ENCODE measurements at regions not wholly inside any gene's neighbourhood (a gene's known extent, or its start where the extent isn't known, plus 50 kb on each side); places are given as distances from the start of the nearest gene placed in this dataset.

- H3K27ac ChIP-seq (ENCODE audit: low read depth, low read length): no peak overlapping the region
- H3K4me1 ChIP-seq (ENCODE audit: control insufficient read depth in 5 of 5, insufficient read depth in 5 of 5, low read length in 5 of 5): peaks cover 1 to 25% (median 16%) of the 10 kb centered on the region in 5 donors
- H3K4me3 ChIP-seq (ENCODE audit: low read depth in 1 of 5, low read length in 5 of 5): no peak overlapping the region
- no peaks in the 10 kb centered on the region for H3K9me3 ChIP-seq (ENCODE audit: control insufficient read depth in 5 of 5, low read length in 5 of 5)
- no peak overlapping the region for H3K9ac ChIP-seq (ENCODE audit: low read length in 5 of 5)
- no peaks in the 10 kb centered on the region for H3K36me3 ChIP-seq (ENCODE audit: control insufficient read depth in 5 of 5, insufficient read depth in 5 of 5, low read length in 5 of 5)
- no peaks in the 10 kb centered on the region for H3K27me3 ChIP-seq (ENCODE audit: control insufficient read depth in 5 of 5, insufficient read depth in 4 of 5, low read length in 5 of 5)
Measured at GRCh38 chr12:93977081-93977480, 171.3 kb upstream of the PLXNC1 start.

DNA sequence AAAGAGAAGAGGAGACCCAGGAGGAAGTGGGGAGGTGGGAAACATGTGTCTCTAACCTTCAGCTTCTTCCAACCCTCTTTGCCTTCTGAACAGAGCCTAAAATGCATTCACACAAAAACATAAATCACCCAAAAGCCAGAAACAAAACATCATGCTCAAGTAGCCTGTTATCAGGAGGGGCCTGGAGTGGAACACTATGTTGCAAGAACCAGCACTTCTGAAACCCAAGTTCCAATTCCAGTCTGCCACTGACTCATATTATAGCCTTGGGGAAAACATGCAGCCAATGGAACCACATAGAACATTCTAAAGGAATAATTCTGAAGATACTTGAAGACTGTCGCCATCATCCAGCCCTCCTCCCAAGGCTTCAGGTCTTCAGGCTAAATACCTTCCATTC is 169.8 kb upstream of the PLXNC1 start:
- H3K27me3 ChIP-seq (ENCODE audit: control insufficient read depth in 5 of 5, insufficient read depth in 4 of 5, low read length in 5 of 5): no peaks in the 10 kb centered on the region
- no peaks in the 10 kb centered on the region for H3K9me3 ChIP-seq (ENCODE audit: control insufficient read depth in 5 of 5, low read length in 5 of 5)
- H3K27ac ChIP-seq (ENCODE audit: low read depth, low read length): no peak overlapping the region
- no peak overlapping the region for H3K9ac ChIP-seq (ENCODE audit: low read length in 5 of 5)
- H3K4me3 ChIP-seq (ENCODE audit: low read depth in 1 of 5, low read length in 5 of 5): no peak overlapping the region
- H3K4me1 ChIP-seq (ENCODE audit: control insufficient read depth in 5 of 5, insufficient read depth in 5 of 5, low read length in 5 of 5): peaks cover 2 to 34% (median 21%) of the 10 kb centered on the region in 5 donors
- no peaks in the 10 kb centered on the region for H3K36me3 ChIP-seq (ENCODE audit: control insufficient read depth in 5 of 5, insufficient read depth in 5 of 5, low read length in 5 of 5)

DNA sequence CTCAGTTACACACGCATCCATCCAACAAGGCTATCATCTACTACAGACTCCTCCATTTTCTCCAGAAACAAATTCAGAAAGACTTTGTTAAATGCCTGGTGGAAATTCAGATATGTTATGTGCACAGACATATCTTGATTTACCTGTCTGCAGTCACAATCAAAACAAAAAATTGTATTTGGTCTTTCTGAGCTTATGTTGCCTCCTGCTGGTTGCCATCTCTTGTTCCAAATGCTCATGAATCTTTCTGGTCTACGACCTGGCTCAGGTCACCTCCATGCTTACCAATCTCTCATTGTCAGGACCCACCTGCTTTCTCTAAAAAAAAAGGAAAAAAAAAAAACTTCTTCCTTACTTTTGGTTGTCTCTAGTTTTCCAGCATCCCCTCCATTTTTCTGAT is 169.2 kb upstream of the PLXNC1 start:
- Histone ChIP-seq H3K4me3 (ENCODE audit: low read depth in 1 of 5, low read length in 5 of 5) (no peak overlapping the region), H3K9me3 (ENCODE audit: control insufficient read depth in 5 of 5, low read length in 5 of 5) (no peaks in the 10 kb centered on the region), H3K36me3 (ENCODE audit: control insufficient read depth in 5 of 5, insufficient read depth in 5 of 5, low read length in 5 of 5) (no peaks in the 10 kb centered on the region), H3K9ac (ENCODE audit: low read length in 5 of 5) (no peak overlapping the region), H3K27me3 (ENCODE audit: control insufficient read depth in 5 of 5, insufficient read depth in 4 of 5, low read length in 5 of 5) (no peaks in the 10 kb centered on the region), H3K4me1 (ENCODE audit: control insufficient read depth in 5 of 5, insufficient read depth in 5 of 5, low read length in 5 of 5) (peaks cover 2 to 34% (median 21%) of the 10 kb centered on the region in 5 donors), H3K27ac (ENCODE audit: low read depth, low read length) (no peak overlapping the region)

DNA sequence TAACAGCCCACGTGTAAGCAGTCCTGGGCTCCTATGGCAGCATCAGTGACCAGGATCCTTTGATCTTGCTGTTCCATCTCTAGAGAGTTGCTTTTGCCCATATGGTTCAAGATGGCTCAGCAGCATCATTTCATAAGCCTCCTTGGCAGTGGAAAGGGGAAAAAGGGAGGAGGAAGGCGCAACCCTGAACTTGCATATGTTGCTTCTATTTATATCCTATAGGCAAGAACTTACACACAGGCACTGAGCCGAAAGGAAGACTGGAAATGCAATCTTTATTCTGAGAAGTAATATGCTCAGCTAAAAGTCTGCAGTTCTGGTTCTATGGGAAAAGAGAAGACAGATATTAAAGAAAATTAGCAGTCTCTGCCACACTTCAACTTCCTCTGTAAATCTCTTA is 167.7 kb upstream of the PLXNC1 start:
- Histone ChIP-seq H3K9ac (ENCODE audit: low read length in 5 of 5) (no peak overlapping the region), H3K4me1 (ENCODE audit: control insufficient read depth in 5 of 5, insufficient read depth in 5 of 5, low read length in 5 of 5) (peaks cover 2 to 34% (median 21%) of the 10 kb centered on the region in 5 donors), H3K4me3 (ENCODE audit: low read depth in 1 of 5, low read length in 5 of 5) (no peak overlapping the region), H3K9me3 (ENCODE audit: control insufficient read depth in 5 of 5, low read length in 5 of 5) (no peaks in the 10 kb centered on the region), H3K27ac (ENCODE audit: low read depth, low read length) (no peak overlapping the region), H3K27me3 (ENCODE audit: control insufficient read depth in 5 of 5, insufficient read depth in 4 of 5, low read length in 5 of 5) (no peaks in the 10 kb centered on the region), H3K36me3 (ENCODE audit: control insufficient read depth in 5 of 5, insufficient read depth in 5 of 5, low read length in 5 of 5) (no peaks in the 10 kb centered on the region)

- no peak overlapping the region for H3K9ac ChIP-seq (ENCODE audit: low read length in 5 of 5)
- no peak overlapping the region for H3K27ac ChIP-seq (ENCODE audit: low read depth, low read length)
- H3K27me3 ChIP-seq (ENCODE audit: control insufficient read depth in 5 of 5, insufficient read depth in 4 of 5, low read length in 5 of 5): no peaks in the 10 kb centered on the region
- peaks cover 2 to 34% (median 21%) of the 10 kb centered on the region in 5 donors for H3K4me1 ChIP-seq (ENCODE audit: control insufficient read depth in 5 of 5, insufficient read depth in 5 of 5, low read length in 5 of 5)
- no peak overlapping the region for H3K4me3 ChIP-seq (ENCODE audit: low read depth in 1 of 5, low read length in 5 of 5)
- no peaks in the 10 kb centered on the region for H3K9me3 ChIP-seq (ENCODE audit: control insufficient read depth in 5 of 5, low read length in 5 of 5)
- H3K36me3 ChIP-seq (ENCODE audit: control insufficient read depth in 5 of 5, insufficient read depth in 5 of 5, low read length in 5 of 5): no peaks in the 10 kb centered on the region
Measured at GRCh38 chr12:93981411-93981810, 167.0 kb upstream of the PLXNC1 start.

DNA sequence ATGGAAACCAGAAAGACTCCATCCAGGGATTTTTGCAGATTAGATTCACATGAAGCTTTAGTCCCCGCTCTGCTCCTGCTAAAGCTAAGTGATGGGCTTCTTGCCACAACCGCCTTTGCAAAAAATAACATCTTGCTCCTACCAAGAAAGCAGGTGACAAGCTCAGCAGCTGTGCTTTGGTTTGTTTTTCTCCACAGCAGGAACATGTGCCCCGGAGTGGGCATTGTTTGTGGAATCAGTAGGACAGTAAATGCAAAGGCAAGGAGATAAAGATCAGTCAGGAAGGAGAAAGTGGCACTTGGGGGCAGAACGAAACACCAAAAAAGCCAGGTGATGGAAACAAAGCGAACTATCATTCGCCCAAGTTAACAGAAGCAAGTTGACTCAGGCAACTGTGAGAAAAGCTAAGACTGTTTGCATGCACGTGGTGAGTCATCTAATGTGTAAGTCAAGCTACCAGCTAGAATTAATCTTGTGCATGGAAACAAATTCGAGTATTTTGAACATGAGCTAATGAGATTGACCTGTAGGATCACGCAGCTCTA is 165.5 kb upstream of the PLXNC1 start:
- Histone ChIP-seq H3K27me3 (ENCODE audit: control insufficient read depth in 5 of 5, insufficient read depth in 4 of 5, low read length in 5 of 5) (no peaks in the 10 kb centered on the region), H3K4me1 (ENCODE audit: control insufficient read depth in 5 of 5, insufficient read depth in 5 of 5, low read length in 5 of 5) (peaks cover 2 to 34% (median 21%) of the 10 kb centered on the region in 5 donors), H3K27ac (ENCODE audit: low read depth, low read length) (no peak overlapping the region), H3K9ac (ENCODE audit: low read length in 5 of 5) (no peak overlapping the region), H3K36me3 (ENCODE audit: control insufficient read depth in 5 of 5, insufficient read depth in 5 of 5, low read length in 5 of 5) (no peaks in the 10 kb centered on the region), H3K9me3 (ENCODE audit: control insufficient read depth in 5 of 5, low read length in 5 of 5) (no peaks in the 10 kb centered on the region), H3K4me3 (ENCODE audit: low read depth in 1 of 5, low read length in 5 of 5) (no peak overlapping the region)

- Histone ChIP-seq H3K9me3 (ENCODE audit: control insufficient read depth in 5 of 5, low read length in 5 of 5) (no peaks in the 10 kb centered on the region), H3K27me3 (ENCODE audit: control insufficient read depth in 5 of 5, insufficient read depth in 4 of 5, low read length in 5 of 5) (no peaks in the 10 kb centered on the region), H3K36me3 (ENCODE audit: control insufficient read depth in 5 of 5, insufficient read depth in 5 of 5, low read length in 5 of 5) (no peaks in the 10 kb centered on the region), H3K27ac (ENCODE audit: low read depth, low read length) (no peak overlapping the region), H3K9ac (ENCODE audit: low read length in 5 of 5) (no peak overlapping the region), H3K4me3 (ENCODE audit: low read depth in 1 of 5, low read length in 5 of 5) (no peak overlapping the region), H3K4me1 (ENCODE audit: control insufficient read depth in 5 of 5, insufficient read depth in 5 of 5, low read length in 5 of 5) (peaks cover 2 to 26% (median 15%) of the 10 kb centered on the region in 5 donors)
Measured at GRCh38 chr12:93984005-93984404, 164.4 kb upstream of the PLXNC1 start.

DNA sequence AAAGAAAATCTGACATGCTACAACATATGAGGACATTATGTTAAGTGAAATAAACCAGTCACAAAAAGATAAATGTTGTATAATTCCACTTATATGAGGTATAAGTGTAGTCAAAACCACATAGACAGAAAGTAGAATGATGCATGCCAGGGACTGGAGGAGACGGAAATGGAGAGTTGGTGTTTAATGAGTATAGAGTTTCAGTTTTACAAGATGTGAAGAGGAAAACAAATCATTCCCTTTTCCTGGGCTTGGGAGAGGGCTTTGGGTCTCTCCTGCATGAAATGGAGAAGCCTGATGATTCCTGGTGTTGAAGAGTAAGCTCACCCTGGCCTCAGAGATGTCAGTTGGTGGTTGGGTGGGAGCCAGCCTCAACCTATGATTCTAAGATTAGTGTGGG is 158.4 kb upstream of the PLXNC1 start:
- Histone ChIP-seq H3K9me3 (ENCODE audit: control insufficient read depth in 5 of 5, low read length in 5 of 5) (no peaks in the 10 kb centered on the region), H3K4me3 (ENCODE audit: low read depth in 1 of 5, low read length in 5 of 5) (no peak overlapping the region), H3K27me3 (ENCODE audit: control insufficient read depth in 5 of 5, insufficient read depth in 4 of 5, low read length in 5 of 5) (no peaks in the 10 kb centered on the region), H3K36me3 (ENCODE audit: control insufficient read depth in 5 of 5, insufficient read depth in 5 of 5, low read length in 5 of 5) (no peaks in the 10 kb centered on the region), H3K9ac (ENCODE audit: low read length in 5 of 5) (no peak overlapping the region), H3K4me1 (ENCODE audit: control insufficient read depth in 5 of 5, insufficient read depth in 5 of 5, low read length in 5 of 5) (peaks cover 5 to 30% (median 25%) of the 10 kb centered on the region in 5 donors), H3K27ac (ENCODE audit: low read depth, low read length) (no peak overlapping the region)

GRCh38 chr12:93990832-93991803 is 157.3 kb upstream of the PLXNC1 start:
- Histone ChIP-seq H3K9ac (ENCODE audit: low read length in 5 of 5) (peak overlapping the region in 4 of 5 donors; percentile 15 to 56 (median 39)), H3K9me3 (ENCODE audit: control insufficient read depth in 5 of 5, low read length in 5 of 5) (no peaks in the 10 kb centered on the region), H3K27ac (ENCODE audit: low read depth, low read length) (peak overlapping the region; percentile 90), H3K4me3 (ENCODE audit: low read depth in 1 of 5, low read length in 5 of 5) (peak overlapping the region in 4 of 5 donors; percentile 23 to 48 (median 38)), H3K4me1 (ENCODE audit: control insufficient read depth in 5 of 5, insufficient read depth in 5 of 5, low read length in 5 of 5) (peaks cover 5 to 39% (median 35%) of the 10 kb centered on the region in 5 donors), H3K36me3 (ENCODE audit: control insufficient read depth in 5 of 5, insufficient read depth in 5 of 5, low read length in 5 of 5) (no peaks in the 10 kb centered on the region), H3K27me3 (ENCODE audit: control insufficient read depth in 5 of 5, insufficient read depth in 4 of 5, low read length in 5 of 5) (no peaks in the 10 kb centered on the region)

DNA sequence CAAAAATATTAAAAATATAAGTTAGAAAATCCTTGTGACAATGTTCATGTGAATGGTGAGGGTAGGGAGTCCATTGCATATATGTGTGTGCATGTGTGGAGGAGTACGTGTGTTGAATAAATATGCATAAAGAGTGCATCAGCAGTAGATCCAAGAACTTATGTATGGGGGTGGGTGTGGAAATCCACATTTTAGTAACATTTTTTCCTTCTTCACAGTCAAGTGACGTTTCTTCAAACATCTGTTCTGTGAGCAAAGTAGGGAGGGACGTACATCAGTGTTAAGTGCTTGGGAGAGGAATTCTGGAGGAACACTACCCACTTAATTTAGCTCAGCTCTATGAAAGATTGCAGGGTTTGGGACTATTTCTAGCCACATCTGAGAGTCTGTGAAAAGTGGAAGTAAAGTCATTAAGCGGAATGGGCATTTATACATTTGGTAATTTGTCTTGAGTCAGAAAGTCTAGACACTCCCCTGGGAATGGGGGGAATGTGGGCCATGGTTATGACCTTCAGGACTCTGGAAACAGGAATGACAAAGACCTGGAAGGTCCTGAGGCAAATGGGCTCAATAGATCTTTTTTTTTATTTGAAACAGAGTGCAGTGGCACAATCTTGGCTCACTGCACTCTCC is 156.4 kb upstream of the PLXNC1 start:
- Histone ChIP-seq H3K4me1 (ENCODE audit: control insufficient read depth in 5 of 5, insufficient read depth in 5 of 5, low read length in 5 of 5) (peaks cover 5 to 40% (median 35%) of the 10 kb centered on the region in 5 donors), H3K9ac (ENCODE audit: low read length in 5 of 5) (peak overlapping the region in 3 of 5 donors; percentile 35 to 56 (median 43)), H3K27me3 (ENCODE audit: control insufficient read depth in 5 of 5, insufficient read depth in 4 of 5, low read length in 5 of 5) (no peaks in the 10 kb centered on the region), H3K36me3 (ENCODE audit: control insufficient read depth in 5 of 5, insufficient read depth in 5 of 5, low read length in 5 of 5) (no peaks in the 10 kb centered on the region), H3K9me3 (ENCODE audit: control insufficient read depth in 5 of 5, low read length in 5 of 5) (no peaks in the 10 kb centered on the region), H3K4me3 (ENCODE audit: low read depth in 1 of 5, low read length in 5 of 5) (peak overlapping the region in 2 of 5 donors; percentile 46 to 48), H3K27ac (ENCODE audit: low read depth, low read length) (peak overlapping the region; percentile 90)
